ENCODE measurements at regions not wholly inside any gene's neighbourhood (a gene's known extent, or its start where the extent isn't known, plus 50 kb on each side); places are given as distances from the start of the nearest gene placed in this dataset.

DNA sequence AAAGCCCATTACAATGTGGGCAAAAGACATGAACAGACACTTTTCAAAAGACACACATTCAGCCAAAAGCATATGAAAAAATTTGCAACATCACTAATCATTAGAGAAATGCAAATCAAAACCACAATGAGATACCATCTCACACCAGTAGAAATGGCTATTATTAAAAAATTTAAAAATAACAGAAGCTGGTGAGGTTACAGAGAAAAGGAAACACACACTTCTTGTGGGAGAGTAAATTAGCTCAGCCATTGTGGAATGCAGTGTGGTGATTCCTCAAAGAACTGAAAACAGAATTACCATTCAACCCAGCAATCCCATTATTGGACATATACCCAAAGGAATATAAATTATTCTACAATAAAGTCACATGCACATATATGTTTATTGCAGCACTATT lies 585.2 kb upstream of the TUSC1 start:
- H3K4me3 ChIP-seq (ENCODE audit: low read depth, low read length): no peak overlapping the region
- TF ChIP-seq, protein P1, sequence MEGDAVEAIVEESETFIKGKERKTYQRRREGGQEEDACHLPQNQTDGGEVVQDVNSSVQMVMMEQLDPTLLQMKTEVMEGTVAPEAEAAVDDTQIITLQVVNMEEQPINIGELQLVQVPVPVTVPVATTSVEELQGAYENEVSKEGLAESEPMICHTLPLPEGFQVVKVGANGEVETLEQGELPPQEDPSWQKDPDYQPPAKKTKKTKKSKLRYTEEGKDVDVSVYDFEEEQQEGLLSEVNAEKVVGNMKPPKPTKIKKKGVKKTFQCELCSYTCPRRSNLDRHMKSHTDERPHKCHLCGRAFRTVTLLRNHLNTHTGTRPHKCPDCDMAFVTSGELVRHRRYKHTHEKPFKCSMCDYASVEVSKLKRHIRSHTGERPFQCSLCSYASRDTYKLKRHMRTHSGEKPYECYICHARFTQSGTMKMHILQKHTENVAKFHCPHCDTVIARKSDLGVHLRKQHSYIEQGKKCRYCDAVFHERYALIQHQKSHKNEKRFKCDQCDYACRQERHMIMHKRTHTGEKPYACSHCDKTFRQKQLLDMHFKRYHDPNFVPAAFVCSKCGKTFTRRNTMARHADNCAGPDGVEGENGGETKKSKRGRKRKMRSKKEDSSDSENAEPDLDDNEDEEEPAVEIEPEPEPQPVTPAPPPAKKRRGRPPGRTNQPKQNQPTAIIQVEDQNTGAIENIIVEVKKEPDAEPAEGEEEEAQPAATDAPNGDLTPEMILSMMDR (IDR thresholded peaks at IDR 0.05; ENCODE audit: low read depth, low read length): no peak
- no peak for TF ChIP-seq MYC (IDR thresholded peaks at IDR 0.05; ENCODE audit: low read depth, low read length)
- TF ChIP-seq POLR2A (IDR thresholded peaks at IDR 0.05; ENCODE audit: extremely low read depth, insufficient read length): no peak
- TF ChIP-seq MAX (IDR thresholded peaks at IDR 0.05; ENCODE audit: low read depth, low read length): no peak

GRCh38 chr9:26262421-26263107 lies 584.3 kb upstream of the TUSC1 start:
- no peak for TF ChIP-seq MYC (IDR thresholded peaks at IDR 0.05; ENCODE audit: low read depth, low read length)
- no peak for TF ChIP-seq MAX (IDR thresholded peaks at IDR 0.05; ENCODE audit: low read depth, low read length)
- H3K4me3 ChIP-seq (ENCODE audit: low read depth, low read length): no peak overlapping the region
- no peak for DNase-seq (ENCODE audit: low read depth)

More for the DNA sequence above, 585.2 kb upstream of the TUSC1 start:
- DNase-seq (ENCODE audit: low read depth): no peak

- no peak overlapping the region for H3K4me3 ChIP-seq (ENCODE audit: low read depth, low read length)
- DNase-seq (ENCODE audit: low read depth): no peak
- TF ChIP-seq POLR2A (IDR thresholded peaks at IDR 0.05; ENCODE audit: extremely low read depth, insufficient read length) (no peak), MAX (IDR thresholded peaks at IDR 0.05; ENCODE audit: low read depth, low read length) (no peak), MYC (IDR thresholded peaks at IDR 0.05; ENCODE audit: low read depth, low read length) (no peak)
- TF ChIP-seq, protein P1 (IDR thresholded peaks at IDR 0.05; ENCODE audit: low read depth, low read length): no peak
Observed at GRCh38 chr9:26261503-26262330, 583.5 kb upstream of the TUSC1 start.

- TF ChIP-seq MAX (IDR thresholded peaks at IDR 0.05; ENCODE audit: low read depth, low read length) (no peak), POLR2A (IDR thresholded peaks at IDR 0.05; ENCODE audit: extremely low read depth, insufficient read length) (no peak), MYC (IDR thresholded peaks at IDR 0.05; ENCODE audit: low read depth, low read length) (no peak)
- TF ChIP-seq, protein P1 (IDR thresholded peaks at IDR 0.05; ENCODE audit: low read depth, low read length): no peak
- DNase-seq (ENCODE audit: low read depth): no peak
- H3K4me3 ChIP-seq (ENCODE audit: low read depth, low read length): no peak overlapping the region
Observed at GRCh38 chr9:26260238-26260637, 582.0 kb upstream of the TUSC1 start.

- TF ChIP-seq MAX (IDR thresholded peaks at IDR 0.05; ENCODE audit: low read depth, low read length) (no peak), MYC (IDR thresholded peaks at IDR 0.05; ENCODE audit: low read depth, low read length) (no peak), POLR2A (IDR thresholded peaks at IDR 0.05; ENCODE audit: extremely low read depth, insufficient read length) (no peak)
- TF ChIP-seq, protein P1 (IDR thresholded peaks at IDR 0.05; ENCODE audit: low read depth, low read length): no peak
- no peak for DNase-seq (ENCODE audit: low read depth)
- no peak overlapping the region for H3K4me3 ChIP-seq (ENCODE audit: low read depth, low read length)
Observed at GRCh38 chr9:26247861-26248260, 569.6 kb upstream of the TUSC1 start.
